ENCODE measurements at regions not wholly inside any gene's neighbourhood (a gene's known extent, or its start where the extent isn't known, plus 50 kb on each side); places are given as distances from the start of the nearest gene placed in this dataset.

- no peak for DNase-seq (ENCODE audit: low read depth in 3 of 3)
These were observed 103.8 kb upstream of the CRHR1 start for GRCh38 chr17:45680360-45680759.

GRCh38 chr17:45681706-45682105 is 102.4 kb upstream of the CRHR1 start:
- no peak for DNase-seq (ENCODE audit: low read depth in 3 of 3)

GRCh38 chr17:45686250-45686649 is 97.9 kb upstream of the CRHR1 start:
- no peak for DNase-seq (ENCODE audit: low read depth in 3 of 3)

- no peak for DNase-seq (ENCODE audit: low read depth in 3 of 3)
These were observed 96.5 kb upstream of the CRHR1 start for GRCh38 chr17:45687594-45687993.

GRCh38 chr17:45688353-45688752 is 95.8 kb upstream of the CRHR1 start:
- no peak for DNase-seq (ENCODE audit: low read depth in 3 of 3)

- DNase-seq (ENCODE audit: low read depth in 3 of 3) = no peak
These were observed 95.3 kb upstream of the CRHR1 start for GRCh38 chr17:45688820-45689219.

- no peak for DNase-seq (ENCODE audit: low read depth in 3 of 3)
These were observed 94.7 kb upstream of the CRHR1 start for GRCh38 chr17:45689451-45689850.

GRCh38 chr17:45690625-45691275 is 93.4 kb upstream of the CRHR1 start:
- DNase-seq (ENCODE audit: low read depth in 3 of 3) = no peak

GRCh38 chr17:45692661-45693060 is 91.5 kb upstream of the CRHR1 start:
- no peak for DNase-seq (ENCODE audit: low read depth in 3 of 3)

GRCh38 chr17:45693792-45694191 is 90.3 kb upstream of the CRHR1 start:
- DNase-seq (ENCODE audit: low read depth in 3 of 3) = no peak

GRCh38 chr17:45696442-45696841 is 87.7 kb upstream of the CRHR1 start:
- no peak for DNase-seq (ENCODE audit: low read depth in 3 of 3)

- no peak for DNase-seq (ENCODE audit: low read depth in 3 of 3)
These were observed 87.0 kb upstream of the CRHR1 start for GRCh38 chr17:45697076-45697475.

GRCh38 chr17:45700171-45701090 is 83.7 kb upstream of the CRHR1 start:
- no peak for DNase-seq (ENCODE audit: low read depth in 3 of 3)

GRCh38 chr17:45702666-45703266 is 81.4 kb upstream of the CRHR1 start:
- no peak for DNase-seq (ENCODE audit: low read depth in 3 of 3)

- DNase-seq (ENCODE audit: low read depth in 3 of 3) = no peak
These were observed 80.8 kb upstream of the CRHR1 start for GRCh38 chr17:45703348-45703747.

GRCh38 chr17:45703806-45704205 is 80.3 kb upstream of the CRHR1 start:
- no peak for DNase-seq (ENCODE audit: low read depth in 3 of 3)

GRCh38 chr17:45704251-45704650 is 79.9 kb upstream of the CRHR1 start:
- DNase-seq (ENCODE audit: low read depth in 3 of 3) = no peak

GRCh38 chr17:45705123-45706009 is 78.8 kb upstream of the CRHR1 start:
- DNase-seq (ENCODE audit: low read depth in 3 of 3) = no peak

GRCh38 chr17:45706033-45706432 is 78.1 kb upstream of the CRHR1 start:
- no peak for DNase-seq (ENCODE audit: low read depth in 3 of 3)

- DNase-seq (ENCODE audit: low read depth in 3 of 3) = no peak
These were observed 75.3 kb upstream of the CRHR1 start for GRCh38 chr17:45708707-45709290.

- no peak for DNase-seq (ENCODE audit: low read depth in 3 of 3)
These were observed 74.3 kb upstream of the CRHR1 start for GRCh38 chr17:45709728-45710288.

Data from stimulated activated CD4-positive, alpha-beta T cell treated with anti-CD3 and anti-CD28 coated beads, TNF-alpha, amount 100 ng/mL, for 24 hours (primary cell).